Osteoblast (primary cell): ENCODE measurements at regions not wholly inside any gene's neighbourhood (a gene's known extent, or its start where the extent isn't known, plus 50 kb on each side); places are given as distances from the start of the nearest gene placed in this dataset.
A peak's percentile ranks its signal among the peaks of the same experiment; 100 is the strongest.
"Not testable (repeated sequence)": the region's sequence is repeated elsewhere in the genome, so short reads cannot be mapped to it uniquely, and the experiment has no call there.

Experiments used
- DNase-seq: peaks from one replicate; pipeline ENCODE4 v3.0.0; 2011; ENCODE audit warnings: low spot score, mixed read lengths; ENCODE audit not compliant: insufficient read length; ENCODE audit errors: missing footprints
- H2AFZ ChIP-seq: 2 replicates; pipeline ENCODE4 v1.6.0; 2011; ENCODE audit warnings: mild to moderate bottlenecking, low read length
- H3K27ac ChIP-seq: 2 replicates; pipeline ENCODE4 v1.5.1; 2011; ENCODE audit warnings: mild to moderate bottlenecking, low read depth, low read length, moderate library complexity
- H3K27me3 ChIP-seq: 2 replicates; pipeline ENCODE4 v1.6.0; 2012; ENCODE audit warnings: mild to moderate bottlenecking, control low read depth, inconsistent platforms, low read length, moderate library complexity; ENCODE audit not compliant: insufficient read depth
- H3K36me3 ChIP-seq: 2 replicates; pipeline ENCODE4 v1.5.1; 2011; ENCODE audit warnings: mild to moderate bottlenecking, low read length, control low read depth, moderate library complexity; ENCODE audit not compliant: insufficient read depth
- H3K4me1 ChIP-seq: 2 replicates; pipeline ENCODE4 v1.5.1; 2011; ENCODE audit warnings: mild to moderate bottlenecking, low read length, control low read depth, moderate library complexity; ENCODE audit not compliant: insufficient read depth
- H3K4me2 ChIP-seq: 2 replicates; pipeline ENCODE4 v1.6.0; 2011; ENCODE audit warnings: mild to moderate bottlenecking, low read length; ENCODE audit not compliant: insufficient read depth
- H3K4me3 ChIP-seq: fragments of 200-600 bp; sonication (generic); 3 replicates; pipeline ENCODE4 v1.5.1; 2012; ENCODE audit warnings: mild to moderate bottlenecking, low read length, inconsistent platforms; ENCODE audit not compliant: insufficient read depth
- H3K79me2 ChIP-seq: 2 replicates; pipeline ENCODE4 v1.6.0; 2012; ENCODE audit warnings: mild to moderate bottlenecking, low read length, control low read depth, inconsistent platforms; ENCODE audit not compliant: insufficient read depth
- H3K9me3 ChIP-seq: 2 replicates; pipeline ENCODE4 v1.5.1; 2011; ENCODE audit warnings: low read depth, low read length, control low read depth
- H4K20me1 ChIP-seq: 2 replicates; pipeline ENCODE4 v1.6.0; 2012; ENCODE audit warnings: mild to moderate bottlenecking, low read length, control low read depth; ENCODE audit not compliant: insufficient read depth
- CTCF ChIP-seq: IDR thresholded peaks from 2 replicates; pipeline ENCODE4 v1.5.1; 2011; ENCODE audit warnings: mild to moderate bottlenecking, low read depth, low read length, moderate library complexity; ENCODE audit errors: extremely low read depth

- Histone ChIP-seq H3K4me2 (no peak overlapping the region), H3K27me3 (no peaks in the 10 kb centered on the region), H2AFZ (no peak overlapping the region), H4K20me1 (no peaks in the 10 kb centered on the region), H3K9me3 (no peaks in the 10 kb centered on the region), H3K27ac (no peak overlapping the region), H3K4me1 (no peaks in the 10 kb centered on the region), H3K36me3 (no peaks in the 10 kb centered on the region), H3K79me2 (no peaks in the 10 kb centered on the region), H3K4me3 (no peak overlapping the region)
- no peak for TF ChIP-seq CTCF
- DNase-seq: no peak
Measured at GRCh38 chr2:125797192-125797591, 858.8 kb upstream of the GYPC start.

GRCh38 chr2:125822746-125823145 is 833.2 kb upstream of the GYPC start:
- Histone ChIP-seq H3K4me2 (no peak overlapping the region), H3K27me3 (no peaks in the 10 kb centered on the region), H4K20me1 (no peaks in the 10 kb centered on the region), H3K36me3 (no peaks in the 10 kb centered on the region), H3K4me3 (no peak overlapping the region), H3K27ac (no peak overlapping the region), H3K4me1 (no peaks in the 10 kb centered on the region), H3K9me3 (peaks cover 4% of the 10 kb centered on the region), H3K79me2 (no peaks in the 10 kb centered on the region), H2AFZ (no peak overlapping the region)
- DNase-seq: peak; percentile 64
- TF ChIP-seq CTCF: no peak

GRCh38 chr2:125825781-125826180 is 830.2 kb upstream of the GYPC start:
- H3K4me2 ChIP-seq, H2AFZ ChIP-seq, H4K20me1 ChIP-seq, H3K9me3 ChIP-seq, H3K79me2 ChIP-seq, H3K27me3 ChIP-seq, DNase-seq, H3K4me1 ChIP-seq, H3K4me3 ChIP-seq, H3K27ac ChIP-seq, H3K36me3 ChIP-seq: not testable (repeated sequence)

- Histone ChIP-seq H4K20me1 (no peaks in the 10 kb centered on the region), H3K36me3 (no peaks in the 10 kb centered on the region), H2AFZ (no peak overlapping the region), H3K27ac (no peak overlapping the region), H3K27me3 (no peaks in the 10 kb centered on the region), H3K79me2 (no peaks in the 10 kb centered on the region), H3K4me1 (no peaks in the 10 kb centered on the region), H3K4me2 (no peak overlapping the region), H3K4me3 (no peak overlapping the region), H3K9me3 (peaks cover 2% of the 10 kb centered on the region)
- no peak for TF ChIP-seq CTCF
- no peak for DNase-seq
Measured at GRCh38 chr2:125837128-125837527, 818.8 kb upstream of the GYPC start.

GRCh38 chr2:125837611-125838010 is 818.3 kb upstream of the GYPC start:
- H3K36me3 ChIP-seq: no peaks in the 10 kb centered on the region
- H3K79me2 ChIP-seq: no peaks in the 10 kb centered on the region
- H3K4me2 ChIP-seq: no peak overlapping the region
- H3K27ac ChIP-seq: no peak overlapping the region
- H2AFZ ChIP-seq: no peak overlapping the region
- H4K20me1 ChIP-seq: no peaks in the 10 kb centered on the region
- no peaks in the 10 kb centered on the region for H3K27me3 ChIP-seq
- peaks cover 2% of the 10 kb centered on the region for H3K9me3 ChIP-seq
- H3K4me1 ChIP-seq: no peaks in the 10 kb centered on the region
- no peak for TF ChIP-seq CTCF
- H3K4me3 ChIP-seq: no peak overlapping the region
- no peak for DNase-seq
